GM23338 (cell line): ENCODE measurements at regions not wholly inside any gene's neighbourhood (a gene's known extent, or its start where the extent isn't known, plus 50 kb on each side); places are given as distances from the start of the nearest gene placed in this dataset.
A peak's percentile ranks its signal among the peaks of the same experiment; 100 is the strongest.

Experiments used
- ATAC-seq: fragments of 200-7000 bp; cut with Tn5 transposase; 3 replicates; pipeline ENCODE4 v1.9.1; 2020
- DNase-seq: peaks from one replicate; pipeline ENCODE4 v3.0.0-alpha.2; 2015; ENCODE audit warnings: low spot score
- H2AFZ ChIP-seq: fragments of 200-600 bp; sonication (generic); 2 replicates; pipeline ENCODE4 v1.8.0; 2016; ENCODE audit warnings: antibody characterized with exemption, mild to moderate bottlenecking, moderate library complexity
- H3F3A ChIP-seq: fragments of 200-600 bp; sonication (generic); replicated peaks from 2 replicates; pipeline ENCODE4 v1.8.0; 2017; ENCODE audit warnings: antibody characterized with exemption, mixed run types, low read depth
- H3K27ac ChIP-seq: fragments of 200-600 bp; sonication (generic); 2 replicates; pipeline ENCODE4 v1.6.1; 2016; ENCODE audit warnings: low read depth
- H3K27me3 ChIP-seq: fragments of 200-600 bp; sonication (generic); 2 replicates; pipeline ENCODE4 v1.8.0; 2016; ENCODE audit warnings: mild to moderate bottlenecking, mixed run types, moderate library complexity; ENCODE audit not compliant: insufficient read depth
- H3K36me3 ChIP-seq: fragments of 200-600 bp; sonication (generic); 2 replicates; pipeline ENCODE4 v1.8.0; 2016; ENCODE audit warnings: mild to moderate bottlenecking; ENCODE audit not compliant: insufficient read depth
- H3K4me1 ChIP-seq: fragments of 200-600 bp; sonication (generic); 2 replicates; pipeline ENCODE4 v1.8.0; 2016; ENCODE audit warnings: mild to moderate bottlenecking, moderate library complexity; ENCODE audit not compliant: insufficient read depth
- H3K4me2 ChIP-seq: fragments of 200-600 bp; sonication (generic); 2 replicates; pipeline ENCODE4 v1.7.1; 2017; ENCODE audit warnings: mixed run types
- H3K4me3 ChIP-seq: fragments of 200-600 bp; sonication (generic); 2 replicates; pipeline ENCODE4 v1.6.1; 2016; ENCODE audit warnings: mixed run types
- H3K79me2 ChIP-seq: fragments of 200-600 bp; sonication (generic); replicated peaks from 2 replicates; pipeline ENCODE4 v1.8.0; 2017; ENCODE audit warnings: mild to moderate bottlenecking; ENCODE audit not compliant: insufficient read depth
- H3K9me2 ChIP-seq: fragments of 200-600 bp; sonication (generic); 2 replicates; pipeline ENCODE4 v1.8.0; 2017; ENCODE audit not compliant: insufficient read depth
- H4K20me1 ChIP-seq: fragments of 200-600 bp; sonication (generic); replicated peaks from 2 replicates; pipeline ENCODE4 v1.8.0; 2017; ENCODE audit warnings: mild to moderate bottlenecking; ENCODE audit not compliant: insufficient read depth
- H3K27ac Mint-ChIP-seq: 2 replicates; pipeline ENCODE4 v1.8.0; 2020; ENCODE audit warnings: inconsistent platforms, mild to moderate bottlenecking, moderate library complexity, mixed read lengths
- H3K27me3 Mint-ChIP-seq: 3 replicates; pipeline ENCODE4 v1.8.0; 2022; ENCODE audit warnings: low read depth, mild to moderate bottlenecking, moderate library complexity, mixed read lengths, inconsistent platforms; ENCODE audit not compliant: insufficient read depth, poor library complexity
- H3K36me3 Mint-ChIP-seq: 3 replicates; pipeline ENCODE4 v1.8.0; 2021; ENCODE audit warnings: low read depth, mild to moderate bottlenecking, inconsistent platforms, moderate library complexity, mixed read lengths
- H3K4me1 Mint-ChIP-seq: 3 replicates; pipeline ENCODE4 v1.8.0; 2020; ENCODE audit warnings: mild to moderate bottlenecking, inconsistent platforms, mixed read lengths
- H3K4me3 Mint-ChIP-seq: 3 replicates; pipeline ENCODE4 v1.8.0; 2021; ENCODE audit warnings: moderate library complexity, mild to moderate bottlenecking, inconsistent platforms, mixed read lengths
- H3K9me3 Mint-ChIP-seq: 3 replicates; pipeline ENCODE4 v1.8.0; 2020; ENCODE audit warnings: moderate library complexity, mild to moderate bottlenecking, inconsistent platforms, mixed read lengths
- CREB1 ChIP-seq: fragments of 250-450 bp; sonication (Bioruptor Pico); IDR thresholded peaks from 2 replicates; pipeline ENCODE4 v1.5.0; 2020; ENCODE audit warnings: low read depth, mild to moderate bottlenecking, moderate library complexity
- EZH2 ChIP-seq: fragments of 200-600 bp; sonication (generic); IDR thresholded peaks from one replicate; pipeline ENCODE4 v1.8.0; 2017; ENCODE audit warnings: antibody characterized with exemption, mild to moderate bottlenecking, low read depth; ENCODE audit not compliant: unreplicated experiment
- EZH2phosphoT487 ChIP-seq: fragments of 200-600 bp; sonication (generic); IDR thresholded peaks from one replicate; pipeline ENCODE4 v1.8.1; 2018; ENCODE audit warnings: antibody characterized with exemption; ENCODE audit not compliant: unreplicated experiment
- JUNB ChIP-seq: IDR thresholded peaks from one replicate; pipeline ENCODE4 v1.6.1; 2016; ENCODE audit warnings: antibody characterized with exemption; ENCODE audit not compliant: unreplicated experiment
- NANOG ChIP-seq: IDR thresholded peaks from 2 replicates; pipeline ENCODE4 v1.6.1; 2016; ENCODE audit warnings: antibody characterized with exemption, borderline replicate concordance
- POLR2AphosphoS5 ChIP-seq: IDR thresholded peaks from 2 replicates; pipeline ENCODE4 v1.6.1; 2016; ENCODE audit warnings: antibody characterized with exemption, low read depth
- STAT1 ChIP-seq: IDR thresholded peaks from one replicate; pipeline ENCODE4 v1.6.1; 2016; ENCODE audit warnings: antibody characterized with exemption; ENCODE audit not compliant: unreplicated experiment
- ZNF114 ChIP-seq: fragments of 250-450 bp; sonication (Bioruptor Pico); IDR thresholded peaks from 2 replicates; pipeline ENCODE4 v1.5.0; 2020; ENCODE audit warnings: mild to moderate bottlenecking, moderate library complexity
- ZNF331 ChIP-seq: fragments of 250-450 bp; sonication (Bioruptor Pico); IDR thresholded peaks from 2 replicates; pipeline ENCODE4 v1.5.0; 2020; ENCODE audit warnings: low read depth, mild to moderate bottlenecking, moderate library complexity
- TF ChIP-seq, protein P1 (sequence below), 2 experiments: fragments of 200-600 bp in 1 of 2; sonication (generic) in 1 of 2; conservative IDR thresholded peaks; 2 replicates each; pipeline versions ENCODE4 v1.5.1 to v1.6.1; 2016 to 2017; ENCODE audit warnings: antibody characterized with exemption in 2 of 2, low read depth in 2 of 2, mild to moderate bottlenecking in 2 of 2, moderate library complexity in 1 of 2
- TF ChIP-seq, protein P2 (sequence below): IDR thresholded peaks from one replicate; pipeline ENCODE4 v1.6.1; 2018; ENCODE audit warnings: antibody characterized with exemption; ENCODE audit not compliant: unreplicated experiment
- TF ChIP-seq, protein P3 (sequence below): IDR thresholded peaks from 2 replicates; pipeline ENCODE4 v1.6.1; 2016; ENCODE audit warnings: antibody characterized with exemption
- TF ChIP-seq, protein P4 (sequence below): fragments of 250-450 bp; sonication (Bioruptor Pico); IDR thresholded peaks from 2 replicates; pipeline ENCODE4 v1.5.0; 2020; ENCODE audit warnings: mild to moderate bottlenecking, moderate library complexity

DNA sequence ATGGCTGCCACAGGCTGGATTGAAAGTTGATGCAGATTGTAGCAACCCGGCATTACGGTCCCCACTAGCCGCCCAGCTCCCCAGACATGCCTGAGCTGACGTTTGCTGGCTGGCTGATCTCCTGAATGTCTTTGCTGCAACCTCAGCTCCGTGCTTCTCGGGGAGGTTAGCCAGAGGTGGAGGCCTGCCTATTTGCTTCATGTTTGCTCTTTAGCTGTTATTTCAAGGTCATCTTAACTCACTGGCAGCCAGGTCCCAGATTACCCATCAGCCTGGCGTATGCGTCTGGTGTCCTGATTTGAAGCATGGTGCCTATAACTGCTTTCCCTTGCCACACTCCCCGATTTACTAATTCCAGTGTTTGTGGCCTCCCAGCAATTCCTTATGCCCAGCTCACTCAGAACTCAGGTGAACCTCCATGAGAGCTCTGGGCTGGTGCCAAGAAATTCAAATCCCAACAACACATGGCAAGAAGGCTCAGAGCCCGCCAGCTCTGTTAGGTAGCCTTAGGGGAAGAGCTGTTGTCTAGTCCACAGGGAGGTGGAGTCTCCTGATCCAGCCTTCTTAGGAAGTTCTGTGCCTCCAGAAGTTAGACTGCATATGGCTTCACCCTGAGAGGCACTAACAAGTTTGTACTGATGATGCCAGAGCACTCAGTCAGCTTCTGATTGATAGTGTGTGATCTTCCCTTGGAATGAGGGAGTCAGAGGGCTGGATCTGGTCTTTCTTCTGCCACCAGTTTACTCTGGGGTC, 69.7 kb upstream of the EXOC4 start:
- Mint-ChIP-seq H3K27me3 (peaks cover 11% of the 10 kb centered on the region), H3K4me3 (no peak overlapping the region), H3K4me1 (peaks cover 32% of the 10 kb centered on the region), H3K9me3 (peaks cover 4% of the 10 kb centered on the region; the same call in 2 of the 3 replicates), H3K27ac (no peak overlapping the region), H3K36me3 (no peaks in the 10 kb centered on the region)
- ATAC-seq, result no peak
- H3K36me3 ChIP-seq, result no peaks in the 10 kb centered on the region
- no peak overlapping the region for H3K27ac ChIP-seq
- DNase-seq, result no peak
- no peak overlapping the region for H3K4me3 ChIP-seq
- H3K9me2 ChIP-seq, result no peaks in the 10 kb centered on the region
- no peaks in the 10 kb centered on the region for H3K27me3 ChIP-seq
- no peak for TF ChIP-seq EZH2phosphoT487
- TF ChIP-seq, protein P1, sequence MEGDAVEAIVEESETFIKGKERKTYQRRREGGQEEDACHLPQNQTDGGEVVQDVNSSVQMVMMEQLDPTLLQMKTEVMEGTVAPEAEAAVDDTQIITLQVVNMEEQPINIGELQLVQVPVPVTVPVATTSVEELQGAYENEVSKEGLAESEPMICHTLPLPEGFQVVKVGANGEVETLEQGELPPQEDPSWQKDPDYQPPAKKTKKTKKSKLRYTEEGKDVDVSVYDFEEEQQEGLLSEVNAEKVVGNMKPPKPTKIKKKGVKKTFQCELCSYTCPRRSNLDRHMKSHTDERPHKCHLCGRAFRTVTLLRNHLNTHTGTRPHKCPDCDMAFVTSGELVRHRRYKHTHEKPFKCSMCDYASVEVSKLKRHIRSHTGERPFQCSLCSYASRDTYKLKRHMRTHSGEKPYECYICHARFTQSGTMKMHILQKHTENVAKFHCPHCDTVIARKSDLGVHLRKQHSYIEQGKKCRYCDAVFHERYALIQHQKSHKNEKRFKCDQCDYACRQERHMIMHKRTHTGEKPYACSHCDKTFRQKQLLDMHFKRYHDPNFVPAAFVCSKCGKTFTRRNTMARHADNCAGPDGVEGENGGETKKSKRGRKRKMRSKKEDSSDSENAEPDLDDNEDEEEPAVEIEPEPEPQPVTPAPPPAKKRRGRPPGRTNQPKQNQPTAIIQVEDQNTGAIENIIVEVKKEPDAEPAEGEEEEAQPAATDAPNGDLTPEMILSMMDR (conservative IDR thresholded peaks at IDR 0.05; ENCODE audit: low read depth in 2 of 2), result no peak
- no peak for TF ChIP-seq CREB1
- TF ChIP-seq STAT1, result no peak
- no peak for TF ChIP-seq ZNF331 (CRISPR knock-in tag)
- TF ChIP-seq, protein P2, sequence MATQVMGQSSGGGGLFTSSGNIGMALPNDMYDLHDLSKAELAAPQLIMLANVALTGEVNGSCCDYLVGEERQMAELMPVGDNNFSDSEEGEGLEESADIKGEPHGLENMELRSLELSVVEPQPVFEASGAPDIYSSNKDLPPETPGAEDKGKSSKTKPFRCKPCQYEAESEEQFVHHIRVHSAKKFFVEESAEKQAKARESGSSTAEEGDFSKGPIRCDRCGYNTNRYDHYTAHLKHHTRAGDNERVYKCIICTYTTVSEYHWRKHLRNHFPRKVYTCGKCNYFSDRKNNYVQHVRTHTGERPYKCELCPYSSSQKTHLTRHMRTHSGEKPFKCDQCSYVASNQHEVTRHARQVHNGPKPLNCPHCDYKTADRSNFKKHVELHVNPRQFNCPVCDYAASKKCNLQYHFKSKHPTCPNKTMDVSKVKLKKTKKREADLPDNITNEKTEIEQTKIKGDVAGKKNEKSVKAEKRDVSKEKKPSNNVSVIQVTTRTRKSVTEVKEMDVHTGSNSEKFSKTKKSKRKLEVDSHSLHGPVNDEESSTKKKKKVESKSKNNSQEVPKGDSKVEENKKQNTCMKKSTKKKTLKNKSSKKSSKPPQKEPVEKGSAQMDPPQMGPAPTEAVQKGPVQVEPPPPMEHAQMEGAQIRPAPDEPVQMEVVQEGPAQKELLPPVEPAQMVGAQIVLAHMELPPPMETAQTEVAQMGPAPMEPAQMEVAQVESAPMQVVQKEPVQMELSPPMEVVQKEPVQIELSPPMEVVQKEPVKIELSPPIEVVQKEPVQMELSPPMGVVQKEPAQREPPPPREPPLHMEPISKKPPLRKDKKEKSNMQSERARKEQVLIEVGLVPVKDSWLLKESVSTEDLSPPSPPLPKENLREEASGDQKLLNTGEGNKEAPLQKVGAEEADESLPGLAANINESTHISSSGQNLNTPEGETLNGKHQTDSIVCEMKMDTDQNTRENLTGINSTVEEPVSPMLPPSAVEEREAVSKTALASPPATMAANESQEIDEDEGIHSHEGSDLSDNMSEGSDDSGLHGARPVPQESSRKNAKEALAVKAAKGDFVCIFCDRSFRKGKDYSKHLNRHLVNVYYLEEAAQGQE, result no peak
- no peak for TF ChIP-seq ZNF114 (CRISPR knock-in tag)
- TF ChIP-seq, protein P3, sequence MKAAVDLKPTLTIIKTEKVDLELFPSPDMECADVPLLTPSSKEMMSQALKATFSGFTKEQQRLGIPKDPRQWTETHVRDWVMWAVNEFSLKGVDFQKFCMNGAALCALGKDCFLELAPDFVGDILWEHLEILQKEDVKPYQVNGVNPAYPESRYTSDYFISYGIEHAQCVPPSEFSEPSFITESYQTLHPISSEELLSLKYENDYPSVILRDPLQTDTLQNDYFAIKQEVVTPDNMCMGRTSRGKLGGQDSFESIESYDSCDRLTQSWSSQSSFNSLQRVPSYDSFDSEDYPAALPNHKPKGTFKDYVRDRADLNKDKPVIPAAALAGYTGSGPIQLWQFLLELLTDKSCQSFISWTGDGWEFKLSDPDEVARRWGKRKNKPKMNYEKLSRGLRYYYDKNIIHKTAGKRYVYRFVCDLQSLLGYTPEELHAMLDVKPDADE, result no peak
- no peak for TF ChIP-seq NANOG
- TF ChIP-seq, protein P4, sequence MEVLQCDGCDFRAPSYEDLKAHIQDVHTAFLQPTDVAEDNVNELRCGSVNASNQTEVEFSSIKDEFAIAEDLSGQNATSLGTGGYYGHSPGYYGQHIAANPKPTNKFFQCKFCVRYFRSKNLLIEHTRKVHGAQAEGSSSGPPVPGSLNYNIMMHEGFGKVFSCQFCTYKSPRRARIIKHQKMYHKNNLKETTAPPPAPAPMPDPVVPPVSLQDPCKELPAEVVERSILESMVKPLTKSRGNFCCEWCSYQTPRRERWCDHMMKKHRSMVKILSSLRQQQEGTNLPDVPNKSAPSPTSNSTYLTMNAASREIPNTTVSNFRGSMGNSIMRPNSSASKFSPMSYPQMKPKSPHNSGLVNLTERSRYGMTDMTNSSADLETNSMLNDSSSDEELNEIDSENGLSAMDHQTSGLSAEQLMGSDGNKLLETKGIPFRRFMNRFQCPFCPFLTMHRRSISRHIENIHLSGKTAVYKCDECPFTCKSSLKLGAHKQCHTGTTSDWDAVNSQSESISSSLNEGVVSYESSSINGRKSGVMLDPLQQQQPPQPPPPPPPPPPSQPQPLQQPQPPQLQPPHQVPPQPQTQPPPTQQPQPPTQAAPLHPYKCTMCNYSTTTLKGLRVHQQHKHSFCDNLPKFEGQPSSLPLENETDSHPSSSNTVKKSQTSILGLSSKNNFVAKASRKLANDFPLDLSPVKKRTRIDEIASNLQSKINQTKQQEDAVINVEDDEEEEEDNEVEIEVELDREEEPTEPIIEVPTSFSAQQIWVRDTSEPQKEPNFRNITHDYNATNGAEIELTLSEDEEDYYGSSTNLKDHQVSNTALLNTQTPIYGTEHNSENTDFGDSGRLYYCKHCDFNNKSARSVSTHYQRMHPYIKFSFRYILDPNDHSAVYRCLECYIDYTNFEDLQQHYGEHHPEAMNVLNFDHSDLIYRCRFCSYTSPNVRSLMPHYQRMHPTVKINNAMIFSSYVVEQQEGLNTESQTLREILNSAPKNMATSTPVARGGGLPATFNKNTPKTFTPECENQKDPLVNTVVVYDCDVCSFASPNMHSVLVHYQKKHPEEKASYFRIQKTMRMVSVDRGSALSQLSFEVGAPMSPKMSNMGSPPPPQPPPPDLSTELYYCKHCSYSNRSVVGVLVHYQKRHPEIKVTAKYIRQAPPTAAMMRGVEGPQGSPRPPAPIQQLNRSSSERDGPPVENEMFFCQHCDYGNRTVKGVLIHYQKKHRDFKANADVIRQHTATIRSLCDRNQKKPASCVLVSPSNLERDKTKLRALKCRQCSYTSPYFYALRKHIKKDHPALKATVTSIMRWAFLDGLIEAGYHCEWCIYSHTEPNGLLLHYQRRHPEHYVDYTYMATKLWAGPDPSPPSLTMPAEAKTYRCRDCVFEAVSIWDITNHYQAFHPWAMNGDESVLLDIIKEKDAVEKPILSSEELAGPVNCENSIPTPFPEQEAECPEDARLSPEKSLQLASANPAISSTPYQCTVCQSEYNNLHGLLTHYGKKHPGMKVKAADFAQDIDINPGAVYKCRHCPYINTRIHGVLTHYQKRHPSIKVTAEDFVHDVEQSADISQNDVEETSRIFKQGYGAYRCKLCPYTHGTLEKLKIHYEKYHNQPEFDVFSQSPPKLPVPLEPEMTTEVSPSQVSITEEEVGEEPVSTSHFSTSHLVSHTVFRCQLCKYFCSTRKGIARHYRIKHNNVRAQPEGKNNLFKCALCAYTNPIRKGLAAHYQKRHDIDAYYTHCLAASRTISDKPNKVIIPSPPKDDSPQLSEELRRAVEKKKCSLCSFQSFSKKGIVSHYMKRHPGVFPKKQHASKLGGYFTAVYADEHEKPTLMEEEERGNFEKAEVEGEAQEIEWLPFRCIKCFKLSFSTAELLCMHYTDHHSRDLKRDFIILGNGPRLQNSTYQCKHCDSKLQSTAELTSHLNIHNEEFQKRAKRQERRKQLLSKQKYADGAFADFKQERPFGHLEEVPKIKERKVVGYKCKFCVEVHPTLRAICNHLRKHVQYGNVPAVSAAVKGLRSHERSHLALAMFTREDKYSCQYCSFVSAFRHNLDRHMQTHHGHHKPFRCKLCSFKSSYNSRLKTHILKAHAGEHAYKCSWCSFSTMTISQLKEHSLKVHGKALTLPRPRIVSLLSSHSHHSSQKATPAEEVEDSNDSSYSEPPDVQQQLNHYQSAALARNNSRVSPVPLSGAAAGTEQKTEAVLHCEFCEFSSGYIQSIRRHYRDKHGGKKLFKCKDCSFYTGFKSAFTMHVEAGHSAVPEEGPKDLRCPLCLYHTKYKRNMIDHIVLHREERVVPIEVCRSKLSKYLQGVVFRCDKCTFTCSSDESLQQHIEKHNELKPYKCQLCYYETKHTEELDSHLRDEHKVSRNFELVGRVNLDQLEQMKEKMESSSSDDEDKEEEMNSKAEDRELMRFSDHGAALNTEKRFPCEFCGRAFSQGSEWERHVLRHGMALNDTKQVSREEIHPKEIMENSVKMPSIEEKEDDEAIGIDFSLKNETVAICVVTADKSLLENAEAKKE, result no peak
- no peak for TF ChIP-seq EZH2
- TF ChIP-seq POLR2AphosphoS5, result no peak
- TF ChIP-seq JUNB, result no peak
- no peak overlapping the region for H3K4me2 ChIP-seq
- no peaks in the 10 kb centered on the region for H4K20me1 ChIP-seq
- H3F3A ChIP-seq, result no peaks in the 10 kb centered on the region
- H2AFZ ChIP-seq, result peak overlapping the region; percentile 14; the same call in 1 of the 2 replicates
- H3K79me2 ChIP-seq, result no peaks in the 10 kb centered on the region
- H3K4me1 ChIP-seq, result peaks cover 20% of the 10 kb centered on the region
